HUES6 (cell line): ENCODE measurements at regions not wholly inside any gene's neighbourhood (a gene's known extent, or its start where the extent isn't known, plus 50 kb on each side); places are given as distances from the start of the nearest gene placed in this dataset.
"Not testable (repeated sequence)": the region's sequence is repeated elsewhere in the genome, so short reads cannot be mapped to it uniquely, and the experiment has no call there.

Experiments used
- H3K27ac ChIP-seq: 2 replicates; pipeline ENCODE4 v1.7.0; 2013; ENCODE audit warnings: low read depth, mild to moderate bottlenecking, low read length, inconsistent platforms
- H3K27me3 ChIP-seq: 2 replicates; pipeline ENCODE4 v1.6.1; 2013; ENCODE audit warnings: low read length; ENCODE audit not compliant: control insufficient read depth, insufficient read depth
- H3K36me3 ChIP-seq: 2 replicates; pipeline ENCODE4 v1.6.1; 2013; ENCODE audit warnings: low read length; ENCODE audit not compliant: control insufficient read depth, insufficient read depth
- H3K4me1 ChIP-seq: 2 replicates; pipeline ENCODE4 v1.6.1; 2013; ENCODE audit warnings: low read length; ENCODE audit not compliant: control insufficient read depth, insufficient read depth
- H3K4me3 ChIP-seq: 2 replicates; pipeline ENCODE4 v1.5.1; 2013; ENCODE audit warnings: low read depth, low read length
- H3K9ac ChIP-seq: one replicate; pipeline ENCODE4 v1.6.1; 2013; ENCODE audit warnings: mild to moderate bottlenecking, low read length
- H3K9me3 ChIP-seq: 2 replicates; pipeline ENCODE4 v1.6.1; 2013; ENCODE audit warnings: low read depth, low read length; ENCODE audit not compliant: control insufficient read depth, insufficient read depth

- Histone ChIP-seq H3K27ac (no peak overlapping the region), H3K9me3 (no peaks in the 10 kb centered on the region), H3K36me3 (no peaks in the 10 kb centered on the region), H3K9ac (no peak overlapping the region), H3K4me1 (no peaks in the 10 kb centered on the region; the same call in 1 of the 2 replicates), H3K4me3 (no peak overlapping the region), H3K27me3 (no peaks in the 10 kb centered on the region)
Observed at GRCh38 chr4:181020456-181020855, 1222.7 kb upstream of the TENM3 start.

GRCh38 chr4:181021213-181021612 is 1222.0 kb upstream of the TENM3 start:
- Histone ChIP-seq H3K4me1 (no peaks in the 10 kb centered on the region; the same call in 1 of the 2 replicates), H3K4me3 (no peak overlapping the region)

GRCh38 chr4:181030135-181030921 is 1212.9 kb upstream of the TENM3 start:
- not testable (repeated sequence) for H3K27ac ChIP-seq, H3K9me3 ChIP-seq, H3K27me3 ChIP-seq, H3K4me3 ChIP-seq, H3K4me1 ChIP-seq, H3K36me3 ChIP-seq, H3K9ac ChIP-seq

More at GRCh38 chr4:181021213-181021612, 1222.0 kb upstream of the TENM3 start:
- Histone ChIP-seq H3K27me3 (no peaks in the 10 kb centered on the region), H3K36me3 (no peaks in the 10 kb centered on the region), H3K27ac (no peak overlapping the region), H3K9me3 (no peaks in the 10 kb centered on the region), H3K9ac (no peak overlapping the region)

- no peak overlapping the region for H3K9ac ChIP-seq
- H3K9me3 ChIP-seq: no peaks in the 10 kb centered on the region
- no peak overlapping the region for H3K27ac ChIP-seq
- H3K4me3 ChIP-seq: no peak overlapping the region
- no peaks in the 10 kb centered on the region for H3K27me3 ChIP-seq
- peaks cover 8% of the 10 kb centered on the region for H3K4me1 ChIP-seq
- no peaks in the 10 kb centered on the region for H3K36me3 ChIP-seq
Observed at GRCh38 chr4:181030961-181031360, 1212.2 kb upstream of the TENM3 start.

- Histone ChIP-seq H3K9ac (no peak overlapping the region), H3K4me3 (no peak overlapping the region), H3K27me3 (no peaks in the 10 kb centered on the region), H3K27ac (no peak overlapping the region), H3K4me1 (no peaks in the 10 kb centered on the region), H3K36me3 (no peaks in the 10 kb centered on the region), H3K9me3 (no peaks in the 10 kb centered on the region)
Observed at GRCh38 chr4:181043486-181043885, 1199.7 kb upstream of the TENM3 start.

GRCh38 chr4:181046809-181047208 is 1196.4 kb upstream of the TENM3 start:
- Histone ChIP-seq H3K4me3 (no peak overlapping the region), H3K4me1 (no peaks in the 10 kb centered on the region)

GRCh38 chr4:181051931-181052330 is 1191.3 kb upstream of the TENM3 start:
- no peak overlapping the region for H3K27ac ChIP-seq
- no peak overlapping the region for H3K9ac ChIP-seq
- H3K36me3 ChIP-seq: no peaks in the 10 kb centered on the region
- no peaks in the 10 kb centered on the region for H3K4me1 ChIP-seq
- no peak overlapping the region for H3K4me3 ChIP-seq
- no peaks in the 10 kb centered on the region for H3K27me3 ChIP-seq
- H3K9me3 ChIP-seq: no peaks in the 10 kb centered on the region

More at GRCh38 chr4:181046809-181047208, 1196.4 kb upstream of the TENM3 start:
- Histone ChIP-seq H3K36me3 (no peaks in the 10 kb centered on the region), H3K9me3 (no peaks in the 10 kb centered on the region), H3K27me3 (no peaks in the 10 kb centered on the region), H3K9ac (no peak overlapping the region), H3K27ac (no peak overlapping the region)

GRCh38 chr4:181061787-181062186 is 1181.4 kb upstream of the TENM3 start:
- Histone ChIP-seq H3K27me3 (no peaks in the 10 kb centered on the region), H3K4me3 (no peak overlapping the region), H3K27ac (no peak overlapping the region), H3K9me3 (no peaks in the 10 kb centered on the region), H3K9ac (no peak overlapping the region), H3K4me1 (peaks cover 21% of the 10 kb centered on the region), H3K36me3 (no peaks in the 10 kb centered on the region)

GRCh38 chr4:181063212-181063611 is 1180.0 kb upstream of the TENM3 start:
- H3K27ac ChIP-seq: no peak overlapping the region
- no peak overlapping the region for H3K4me3 ChIP-seq
- H3K27me3 ChIP-seq: no peaks in the 10 kb centered on the region
- H3K36me3 ChIP-seq: no peaks in the 10 kb centered on the region
- no peaks in the 10 kb centered on the region for H3K9me3 ChIP-seq
- peaks cover 21% of the 10 kb centered on the region for H3K4me1 ChIP-seq
- no peak overlapping the region for H3K9ac ChIP-seq

GRCh38 chr4:181077341-181077740 is 1165.9 kb upstream of the TENM3 start:
- H3K4me3 ChIP-seq: no peak overlapping the region
- no peaks in the 10 kb centered on the region for H3K4me1 ChIP-seq
- no peaks in the 10 kb centered on the region for H3K36me3 ChIP-seq
- no peaks in the 10 kb centered on the region for H3K27me3 ChIP-seq
- no peak overlapping the region for H3K9ac ChIP-seq
- H3K27ac ChIP-seq: no peak overlapping the region
- H3K9me3 ChIP-seq: peaks cover 7% of the 10 kb centered on the region; the same call in 1 of the 2 replicates

GRCh38 chr4:181078196-181078595 is 1165.0 kb upstream of the TENM3 start:
- Histone ChIP-seq H3K27ac (no peak overlapping the region), H3K4me1 (no peaks in the 10 kb centered on the region), H3K9me3 (peaks cover 7% of the 10 kb centered on the region; the same call in 1 of the 2 replicates), H3K27me3 (no peaks in the 10 kb centered on the region), H3K9ac (no peak overlapping the region), H3K4me3 (no peak overlapping the region), H3K36me3 (no peaks in the 10 kb centered on the region)
